HL-60 (cell line): ENCODE measurements at regions not wholly inside any gene's neighbourhood (a gene's known extent, or its start where the extent isn't known, plus 50 kb on each side); places are given as distances from the start of the nearest gene placed in this dataset.

ENCODE experiments used
- DNase-seq, 2 experiments: peaks; one replicate each; pipeline ENCODE4 v3.0.0-alpha.2; 2010 to 2020; ENCODE audit warnings: low read depth in 1 of 2, low spot score in 1 of 2
- H3K27ac ChIP-seq: fragments of 250-450 bp; sonication (Bioruptor Pico); replicated peaks from 2 replicates; pipeline ENCODE4 v1.5.1; 2020; ENCODE audit warnings: mild to moderate bottlenecking, moderate library complexity
- H3K27me3 ChIP-seq: fragments of 250-450 bp; sonication (Bioruptor Pico); 2 replicates; pipeline ENCODE4 v1.5.1; 2021; ENCODE audit warnings: mild to moderate bottlenecking, moderate library complexity; ENCODE audit not compliant: insufficient read depth, poor library complexity, severe bottlenecking
- H3K4me3 ChIP-seq: replicated peaks from 2 replicates; pipeline ENCODE4 v1.5.1; 2011; ENCODE audit warnings: mild to moderate bottlenecking, control low read depth, low read length; ENCODE audit not compliant: insufficient read depth
- CTCF ChIP-seq: IDR thresholded peaks from one replicate; pipeline ENCODE4 v1.5.1; 2011; ENCODE audit warnings: low read length, control low read depth, inconsistent platforms; ENCODE audit not compliant: insufficient read depth
- GABPA ChIP-seq: IDR thresholded peaks from 2 replicates; pipeline ENCODE4 v1.6.1; 2012; ENCODE audit warnings: low read depth
- POLR2AphosphoS5 ChIP-seq: IDR thresholded peaks from 2 replicates; pipeline ENCODE4 v1.6.1; 2012; ENCODE audit warnings: low read depth
- SPI1 ChIP-seq: IDR thresholded peaks from 2 replicates; pipeline ENCODE4 v1.6.1; 2012; ENCODE audit warnings: low read depth, mild to moderate bottlenecking, borderline replicate concordance
- TF ChIP-seq, protein P1 (sequence below): IDR thresholded peaks from 2 replicates; pipeline ENCODE4 v1.6.1; 2012; ENCODE audit warnings: low read depth; ENCODE audit not compliant: insufficient replicate concordance

- no peak for DNase-seq
- Histone ChIP-seq H3K27ac (no peak overlapping the region), H3K27me3 (no peaks in the 10 kb centered on the region), H3K4me3 (no peak overlapping the region)
- TF ChIP-seq, protein P1, sequence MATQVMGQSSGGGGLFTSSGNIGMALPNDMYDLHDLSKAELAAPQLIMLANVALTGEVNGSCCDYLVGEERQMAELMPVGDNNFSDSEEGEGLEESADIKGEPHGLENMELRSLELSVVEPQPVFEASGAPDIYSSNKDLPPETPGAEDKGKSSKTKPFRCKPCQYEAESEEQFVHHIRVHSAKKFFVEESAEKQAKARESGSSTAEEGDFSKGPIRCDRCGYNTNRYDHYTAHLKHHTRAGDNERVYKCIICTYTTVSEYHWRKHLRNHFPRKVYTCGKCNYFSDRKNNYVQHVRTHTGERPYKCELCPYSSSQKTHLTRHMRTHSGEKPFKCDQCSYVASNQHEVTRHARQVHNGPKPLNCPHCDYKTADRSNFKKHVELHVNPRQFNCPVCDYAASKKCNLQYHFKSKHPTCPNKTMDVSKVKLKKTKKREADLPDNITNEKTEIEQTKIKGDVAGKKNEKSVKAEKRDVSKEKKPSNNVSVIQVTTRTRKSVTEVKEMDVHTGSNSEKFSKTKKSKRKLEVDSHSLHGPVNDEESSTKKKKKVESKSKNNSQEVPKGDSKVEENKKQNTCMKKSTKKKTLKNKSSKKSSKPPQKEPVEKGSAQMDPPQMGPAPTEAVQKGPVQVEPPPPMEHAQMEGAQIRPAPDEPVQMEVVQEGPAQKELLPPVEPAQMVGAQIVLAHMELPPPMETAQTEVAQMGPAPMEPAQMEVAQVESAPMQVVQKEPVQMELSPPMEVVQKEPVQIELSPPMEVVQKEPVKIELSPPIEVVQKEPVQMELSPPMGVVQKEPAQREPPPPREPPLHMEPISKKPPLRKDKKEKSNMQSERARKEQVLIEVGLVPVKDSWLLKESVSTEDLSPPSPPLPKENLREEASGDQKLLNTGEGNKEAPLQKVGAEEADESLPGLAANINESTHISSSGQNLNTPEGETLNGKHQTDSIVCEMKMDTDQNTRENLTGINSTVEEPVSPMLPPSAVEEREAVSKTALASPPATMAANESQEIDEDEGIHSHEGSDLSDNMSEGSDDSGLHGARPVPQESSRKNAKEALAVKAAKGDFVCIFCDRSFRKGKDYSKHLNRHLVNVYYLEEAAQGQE: no peak
- TF ChIP-seq CTCF (no peak), SPI1 (no peak), GABPA (no peak), POLR2AphosphoS5 (no peak)
These were observed 451.1 kb upstream of the NETO1 start for GRCh38 chr18:73318739-73319479.

GRCh38 chr18:73316513-73316912 lies 448.7 kb upstream of the NETO1 start:
- Histone ChIP-seq H3K4me3 (no peak overlapping the region), H3K27me3 (no peaks in the 10 kb centered on the region), H3K27ac (no peak overlapping the region)
- TF ChIP-seq POLR2AphosphoS5: no peak
- TF ChIP-seq SPI1: no peak
- TF ChIP-seq CTCF: no peak
- TF ChIP-seq, protein P1: no peak
- TF ChIP-seq GABPA: no peak
- no peak for DNase-seq

GRCh38 chr18:73315381-73315780 lies 447.6 kb upstream of the NETO1 start:
- H3K4me3 ChIP-seq: no peak overlapping the region

More at GRCh38 chr18:73315381-73315780, 447.6 kb upstream of the NETO1 start:
- DNase-seq: no peak
- H3K27me3 ChIP-seq: no peaks in the 10 kb centered on the region
- TF ChIP-seq GABPA (no peak), POLR2AphosphoS5 (no peak), CTCF (no peak), SPI1 (no peak)
- TF ChIP-seq, protein P1: no peak
- no peak overlapping the region for H3K27ac ChIP-seq
